ENCODE measurements at regions not wholly inside any gene's neighbourhood (a gene's known extent, or its start where the extent isn't known, plus 50 kb on each side); places are given as distances from the start of the nearest gene placed in this dataset.

GRCh38 chr9:119881898-119882297, 512.7 kb upstream of the BRINP1 start:
- ChIA-PET CTCF (no interaction called here), RAD21 (ENCODE audit: low non-redundant PET in 1 of 2, low total read pairs in 2 of 2, uncharacterized antibody in 2 of 2, unreplicated experiment in 2 of 2) (no interaction called here), POLR2A (no interaction called here)
- no TSS peak for BruUV-seq (replicated peaks)
- Histone ChIP-seq H3K36me3 (ENCODE audit: control insufficient read depth in 1 of 2, insufficient read depth in 2 of 2, low read length in 2 of 2) (no peaks in the 10 kb centered on the region), H3K27ac (ENCODE audit: low read depth, low read length) (no peak overlapping the region), H3K4me2 (ENCODE audit: low read length) (no peak overlapping the region), H3K79me2 (ENCODE audit: insufficient read depth, low read length) (no peaks in the 10 kb centered on the region), H3K9me3 (ENCODE audit: control insufficient read depth in 1 of 2, insufficient read depth in 1 of 2, low read depth in 1 of 2, low read length in 2 of 2) (no peaks in the 10 kb centered on the region), H3K4me1 (ENCODE audit: control insufficient read depth in 1 of 2, insufficient read depth in 2 of 2, low read length in 2 of 2) (no peaks in the 10 kb centered on the region), H3K4me3 (replicated peaks in 1 of 2; ENCODE audit: low read depth in 1 of 2, low read length in 2 of 2) (no peak overlapping the region), H3K9ac (ENCODE audit: low read length) (no peak overlapping the region), H2AFZ (ENCODE audit: low read depth, low read length, poor library complexity, severe bottlenecking) (no peak overlapping the region), H3K9me2 (ENCODE audit: insufficient read depth) (no peaks in the 10 kb centered on the region), H3K27me3 (ENCODE audit: insufficient read depth, low read length) (0 out of 2 replicates have a peak, but pooled peaks cover 3% of the 10 kb centered on the region), H4K20me1 (ENCODE audit: insufficient read depth) (no peaks in the 10 kb centered on the region)
- TF ChIP-seq RAD21 (IDR thresholded peaks at IDR 0.05; ENCODE audit: low read depth) (no peak), FOSL1 (IDR thresholded peaks at IDR 0.05; ENCODE audit: low read depth) (no peak), MAX (IDR thresholded peaks at IDR 0.05) (no peak), REST (IDR thresholded peaks at IDR 0.05; ENCODE audit: low read depth) (no peak), EZH2 (IDR thresholded peaks at IDR 0.05) (no peak), YY1 (IDR thresholded peaks at IDR 0.05; ENCODE audit: extremely low read depth, insufficient replicate concordance, low read depth, low read length) (no peak), EZH2phosphoT487 (IDR thresholded peaks at IDR 0.05; ENCODE audit: borderline replicate concordance) (no peak), ZFX (IDR thresholded peaks at IDR 0.05) (no peak), SP1 (IDR thresholded peaks at IDR 0.05; ENCODE audit: low read depth) (no peak), EGR1 (IDR thresholded peaks at IDR 0.05; ENCODE audit: low read depth) (no peak), CEBPB (IDR thresholded peaks at IDR 0.05; ENCODE audit: low read depth) (no peak), ZNF274 (IDR thresholded peaks at IDR 0.05; ENCODE audit: low read depth, low read length) (no peak), ATF3 (IDR thresholded peaks at IDR 0.05) (no peak), JUND (IDR thresholded peaks at IDR 0.05) (no peak), CBX3 (IDR thresholded peaks at IDR 0.05; ENCODE audit: low read depth) (no peak), CTCF (IDR thresholded peaks at IDR 0.05 in 2 of 3, conservative IDR thresholded peaks at IDR 0.05 in 1 of 3; ENCODE audit: borderline replicate concordance in 1 of 3, insufficient read depth in 1 of 3, low read depth in 2 of 3, low read length in 2 of 3) (no peak), TCF7L2 (IDR thresholded peaks at IDR 0.05; ENCODE audit: borderline replicate concordance, extremely low read depth, insufficient read depth, insufficient read length) (no peak), SRF (IDR thresholded peaks at IDR 0.05; ENCODE audit: low read depth) (no peak)
- ATAC-seq (no peak), DNase-seq (ENCODE audit: low read depth, low spot score) (no peak)
- intact Hi-C loops (cut with micrococcal nuclease): no loop called here

Measured in HCT116 (cell line).